ENCODE measurements at regions not wholly inside any gene's neighbourhood (a gene's known extent, or its start where the extent isn't known, plus 50 kb on each side); places are given as distances from the start of the nearest gene placed in this dataset.
A peak's percentile ranks its signal among the peaks of the same experiment; 100 is the strongest.

- 44 to 63% (median 52%) methylated on average over 1 of the region's 1 CpG for WGBS, 4 donors
- Histone ChIP-seq H3K9me3 (peaks cover 0 to 14% (median 0%) of the 10 kb centered on the region in 12 donors), H3K27ac (no peak overlapping the region), H3K27me3 (no peaks in the 10 kb centered on the region), H3K4me3 (no peak overlapping the region), H3K36me3 (no peaks in the 10 kb centered on the region), H3K4me1 (no peaks in the 10 kb centered on the region)
- ATAC-seq (no peak), DNase-seq (no peak)
- intact Hi-C loops (cut with DNase I), result no loop called here
- TF ChIP-seq CTCF (IDR thresholded peaks at IDR 0.05), result no peak
- no peak for TF ChIP-seq POLR2A (IDR thresholded peaks at IDR 0.05)
These were observed 274.9 kb downstream of the LMO4 start for GRCh38 chr1:87603626-87604025.

GRCh38 chr1:87612956-87613355 lies 284.3 kb downstream of the LMO4 start:
- H3K4me1 ChIP-seq, result no peaks in the 10 kb centered on the region
- H3K9me3 ChIP-seq, result no peaks in the 10 kb centered on the region
- no peaks in the 10 kb centered on the region for H3K36me3 ChIP-seq
- no peaks in the 10 kb centered on the region for H3K27me3 ChIP-seq
- 85 to 89% (median 87%) methylated on average over 3 of the region's 3 CpGs for WGBS, 4 donors
- ATAC-seq (no peak), DNase-seq (no peak)
- intact Hi-C loops (cut with DNase I), result no loop called here
- H3K27ac ChIP-seq, result no peak overlapping the region
- TF ChIP-seq CTCF (IDR thresholded peaks at IDR 0.05), result no peak
- TF ChIP-seq POLR2A (IDR thresholded peaks at IDR 0.05), result no peak
- no peak overlapping the region for H3K4me3 ChIP-seq

GRCh38 chr1:87615491-87615890 lies 286.8 kb downstream of the LMO4 start:
- no peak for DNase-seq
- Histone ChIP-seq H3K36me3 (no peaks in the 10 kb centered on the region), H3K27ac (peak overlapping the region in 2 of 12 donors; percentile 18 to 27), H3K27me3 (no peaks in the 10 kb centered on the region), H3K4me1 (no peaks in the 10 kb centered on the region), H3K4me3 (no peak overlapping the region), H3K9me3 (peaks cover 0 to 9% (median 0%) of the 10 kb centered on the region in 12 donors)
- TF ChIP-seq POLR2A (IDR thresholded peaks at IDR 0.05), result no peak
- no peak for TF ChIP-seq CTCF (IDR thresholded peaks at IDR 0.05)
- ATAC-seq, result no peak
- intact Hi-C loops (cut with DNase I), result no loop called here
- 77 to 88% (median 78%) methylated on average over 2 of the region's 2 CpGs for WGBS, 4 donors

- no peak for DNase-seq
- no peak overlapping the region for H3K4me3 ChIP-seq
- H3K27ac ChIP-seq, result peak overlapping the region in 1 of 12 donors; percentile 18
- no peaks in the 10 kb centered on the region for H3K36me3 ChIP-seq
- ATAC-seq, result no peak
- TF ChIP-seq CTCF (IDR thresholded peaks at IDR 0.05), result no peak
- no peak for TF ChIP-seq POLR2A (IDR thresholded peaks at IDR 0.05)
- intact Hi-C loops (cut with DNase I), result no loop called here
- 48 to 67% (median 58%) methylated on average over 2 of the region's 2 CpGs for WGBS, 4 donors
- no peaks in the 10 kb centered on the region for H3K4me1 ChIP-seq
- H3K27me3 ChIP-seq, result no peaks in the 10 kb centered on the region
- peaks cover 0 to 12% (median 0%) of the 10 kb centered on the region in 12 donors for H3K9me3 ChIP-seq
These were observed 287.2 kb downstream of the LMO4 start for GRCh38 chr1:87615901-87616300.
